ENCODE measurements at regions not wholly inside any gene's neighbourhood (a gene's known extent, or its start where the extent isn't known, plus 50 kb on each side); places are given as distances from the start of the nearest gene placed in this dataset.

- TF ChIP-seq POLR2AphosphoS5 (IDR thresholded peaks at IDR 0.05; ENCODE audit: low read depth, low read length) (no peak), POLR2A (IDR thresholded peaks at IDR 0.05; ENCODE audit: low read depth, low read length) (no peak), TAF1 (IDR thresholded peaks at IDR 0.05; ENCODE audit: borderline replicate concordance, low read depth, low read length) (no peak)
Observed at GRCh38 chr7:118327174-118327573, 102.7 kb downstream of the ANKRD7 start.

Measured in GM12892 (cell line).